Mammary epithelial cell (primary cell): ENCODE measurements at regions not wholly inside any gene's neighbourhood (a gene's known extent, or its start where the extent isn't known, plus 50 kb on each side); places are given as distances from the start of the nearest gene placed in this dataset.

Experiments used
- EZH2 ChIP-seq: IDR thresholded peaks from 2 replicates; pipeline ENCODE4 v1.6.1; 2012; ENCODE audit warnings: low read length, inconsistent platforms, borderline replicate concordance
- TF ChIP-seq, protein P1 (sequence below), 2 donors: IDR thresholded peaks in 1 of 2; conservative IDR thresholded peaks in 1 of 2; 2 replicates each; pipeline ENCODE4 v1.5.1; 2011 to 2012; ENCODE audit warnings: inconsistent platforms in 2 of 2, low read length in 2 of 2, mild to moderate bottlenecking in 2 of 2, control low read depth in 1 of 2, low read depth in 1 of 2; ENCODE audit not compliant: insufficient read depth in 1 of 2; ENCODE audit errors: extremely low read depth in 1 of 2

DNA sequence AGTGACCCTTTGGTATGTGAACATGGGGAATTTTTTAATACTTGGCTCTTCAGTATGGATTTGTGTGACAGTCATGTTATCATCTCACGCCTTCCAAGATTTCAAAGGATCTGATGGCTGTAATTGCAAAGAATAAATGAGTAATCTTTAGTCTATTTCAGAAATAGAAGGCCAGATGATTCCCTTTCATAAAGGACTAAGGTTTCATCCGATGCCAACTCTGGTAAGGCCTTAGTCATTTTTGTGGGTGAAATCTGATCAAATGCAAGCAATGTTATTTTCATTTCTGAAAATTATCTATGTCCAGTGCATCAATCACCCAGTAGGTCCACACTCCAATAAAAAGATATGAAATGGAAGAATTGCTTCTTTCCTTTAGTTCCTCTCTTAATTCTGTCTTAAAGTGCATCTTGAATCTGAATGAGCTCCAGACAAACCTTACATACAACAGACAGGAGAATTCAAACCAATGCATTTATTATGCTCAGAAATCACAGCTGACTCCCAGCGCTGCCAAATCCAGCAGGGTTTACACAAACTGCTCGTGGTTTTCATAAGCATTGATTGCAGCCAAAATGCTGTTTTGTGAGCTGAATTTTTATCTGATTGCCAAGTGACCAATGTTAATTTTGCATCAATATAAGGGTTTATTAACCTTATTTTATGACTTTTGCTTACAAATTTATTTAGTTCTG is 565.2 kb upstream of the MARCKS start:
- TF ChIP-seq, protein P1, sequence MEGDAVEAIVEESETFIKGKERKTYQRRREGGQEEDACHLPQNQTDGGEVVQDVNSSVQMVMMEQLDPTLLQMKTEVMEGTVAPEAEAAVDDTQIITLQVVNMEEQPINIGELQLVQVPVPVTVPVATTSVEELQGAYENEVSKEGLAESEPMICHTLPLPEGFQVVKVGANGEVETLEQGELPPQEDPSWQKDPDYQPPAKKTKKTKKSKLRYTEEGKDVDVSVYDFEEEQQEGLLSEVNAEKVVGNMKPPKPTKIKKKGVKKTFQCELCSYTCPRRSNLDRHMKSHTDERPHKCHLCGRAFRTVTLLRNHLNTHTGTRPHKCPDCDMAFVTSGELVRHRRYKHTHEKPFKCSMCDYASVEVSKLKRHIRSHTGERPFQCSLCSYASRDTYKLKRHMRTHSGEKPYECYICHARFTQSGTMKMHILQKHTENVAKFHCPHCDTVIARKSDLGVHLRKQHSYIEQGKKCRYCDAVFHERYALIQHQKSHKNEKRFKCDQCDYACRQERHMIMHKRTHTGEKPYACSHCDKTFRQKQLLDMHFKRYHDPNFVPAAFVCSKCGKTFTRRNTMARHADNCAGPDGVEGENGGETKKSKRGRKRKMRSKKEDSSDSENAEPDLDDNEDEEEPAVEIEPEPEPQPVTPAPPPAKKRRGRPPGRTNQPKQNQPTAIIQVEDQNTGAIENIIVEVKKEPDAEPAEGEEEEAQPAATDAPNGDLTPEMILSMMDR (conservative IDR thresholded peaks at IDR 0.05 in 1 of 2, IDR thresholded peaks at IDR 0.05 in 1 of 2; ENCODE audit: extremely low read depth in 1 of 2, insufficient read depth in 1 of 2, low read depth in 1 of 2, low read length in 2 of 2) = no peak
- TF ChIP-seq EZH2 = no peak
